Fibroblast of peridontal ligament (primary cell): ENCODE measurements at regions not wholly inside any gene's neighbourhood (a gene's known extent, or its start where the extent isn't known, plus 50 kb on each side); places are given as distances from the start of the nearest gene placed in this dataset.

ENCODE experiments used
- DNase-seq: peaks from one replicate; pipeline ENCODE4 v3.0.0-alpha.2; 2010; ENCODE audit errors: extremely low read depth

DNA sequence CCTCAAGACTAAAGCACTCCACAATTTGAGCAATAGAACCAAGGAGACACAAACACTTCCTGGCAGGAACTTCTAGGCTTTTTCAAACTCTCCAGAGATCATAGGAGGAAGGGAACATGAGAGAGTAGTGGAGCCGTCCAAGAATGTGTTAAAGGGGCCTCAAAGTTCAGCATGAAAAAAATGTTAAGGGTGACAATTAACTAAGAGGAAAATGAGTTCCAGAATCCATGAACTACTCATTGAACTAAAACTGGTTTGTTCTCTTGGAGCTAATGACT, 122.0 kb downstream of the WIF1 start:
- no peak for DNase-seq
